Right lobe of liver (tissue), 4 donors: ENCODE measurements at regions not wholly inside any gene's neighbourhood (a gene's known extent, or its start where the extent isn't known, plus 50 kb on each side); places are given as distances from the start of the nearest gene placed in this dataset.

Experiments
- CTCF ChIP-seq, 4 donors: fragments of 200-600 bp in 3 of 4; fragments of 450-650 bp in 1 of 4; IDR thresholded peaks; one replicate each; pipeline versions ENCODE4 v1.5.1 to v1.8.0; 2016 to 2022; ENCODE audit warnings: antibody characterized with exemption in 4 of 4, mild to moderate bottlenecking in 2 of 4
- POLR2A ChIP-seq: fragments of 450-650 bp; IDR thresholded peaks from one replicate; pipeline ENCODE4 v1.6.1; 2017; ENCODE audit warnings: antibody characterized with exemption, mild to moderate bottlenecking
- donor health status: DM: no; HTN: no; CAD: no.
- donor health status: DM: no; HTN: no; CAD: no.
- donor health status: DM: no; HTN: yes; CAD: no.

- TF ChIP-seq POLR2A (no peak), CTCF (IDR thresholded peaks at IDR 0.05) (no peak)
Measured at GRCh38 chr6:119647309-119647708, 297.7 kb upstream of the MAN1A1 start.
